Gastroesophageal sphincter (tissue), 4 donors: ENCODE measurements at regions not wholly inside any gene's neighbourhood (a gene's known extent, or its start where the extent isn't known, plus 50 kb on each side); places are given as distances from the start of the nearest gene placed in this dataset.

Source experiments
- ATAC-seq: fragments of 150-250 bp; one replicate; pipeline ENCODE4 v1.9.1; 2016; ENCODE audit warnings: mild to moderate bottlenecking, moderate library complexity
- H3K27ac ChIP-seq, 4 donors: fragments of 200-600 bp; sonication (generic) in 3 of 4; 1 replicate in 3 of 4; 2 replicates in 1 of 4; pipeline ENCODE4 v1.5.1; 2016 to 2019
- H3K27me3 ChIP-seq: fragments of 200-600 bp; sonication (generic); one replicate; pipeline ENCODE4 v1.5.1; 2019
- H3K36me3 ChIP-seq, 2 donors: fragments of 200-600 bp; sonication (generic); one replicate each; pipeline ENCODE4 v1.5.1; 2019; ENCODE audit warnings: control low read depth in 1 of 2
- H3K4me1 ChIP-seq, 3 donors: fragments of 200-600 bp; sonication (generic); 1 replicate in 2 of 3; 2 replicates in 1 of 3; pipeline ENCODE4 v1.5.1; 2016 to 2019; ENCODE audit warnings: control low read depth in 2 of 3
- H3K4me3 ChIP-seq, 2 donors: fragments of 200-600 bp; sonication (generic); one replicate each; pipeline ENCODE4 v1.5.1; 2019; ENCODE audit warnings: mild to moderate bottlenecking in 1 of 2, moderate library complexity in 1 of 2
- H3K9me3 ChIP-seq, 3 donors: fragments of 200-600 bp; sonication (generic); one replicate each; pipeline ENCODE4 v1.5.1; 2017 to 2019; ENCODE audit warnings: control low read depth in 2 of 3
- CTCF ChIP-seq, 4 experiments: fragments of 200-600 bp in 2 of 4; fragments of 450-650 bp in 2 of 4; sonication (generic) in 1 of 4; IDR thresholded peaks; one replicate each; pipeline ENCODE4 v1.5.1; 2017 to 2019; ENCODE audit warnings: antibody characterized with exemption in 4 of 4, mild to moderate bottlenecking in 2 of 4, moderate library complexity in 2 of 4
- EP300 ChIP-seq: sonication (generic); formaldehyde crosslinking; IDR thresholded peaks from one replicate; pipeline ENCODE4 v1.6.1; 2017; ENCODE audit warnings: antibody characterized with exemption, mild to moderate bottlenecking
- POLR2A ChIP-seq, 2 donors: fragments of 450-650 bp; IDR thresholded peaks; one replicate each; pipeline ENCODE4 v1.6.1; 2017; ENCODE audit warnings: antibody characterized with exemption in 2 of 2, mild to moderate bottlenecking in 2 of 2, moderate library complexity in 1 of 2
- POLR2AphosphoS5 ChIP-seq: sonication (generic); formaldehyde crosslinking; IDR thresholded peaks from one replicate; pipeline ENCODE4 v1.6.1; 2017; ENCODE audit warnings: antibody characterized with exemption
- WGBS, 2 donors: methylation state at CpG; one replicate each; pipeline ENCODE4 v1.1.5; 2018; ENCODE audit warnings: low coverage in 1 of 2; 5-methylcytosine and 5-hydroxymethylcytosine counted together

GRCh38 chr9:103872811-103873210 is 221.3 kb upstream of the SMC2 start:
- ATAC-seq = no peak
- Histone ChIP-seq H3K9me3 (no peaks in the 10 kb centered on the region), H3K4me3 (no peak overlapping the region), H3K4me1 (no peaks in the 10 kb centered on the region), H3K27ac (no peak overlapping the region), H3K27me3 (no peaks in the 10 kb centered on the region), H3K36me3 (no peaks in the 10 kb centered on the region)
- TF ChIP-seq EP300 = no peak
- TF ChIP-seq POLR2AphosphoS5 = no peak
- no peak for TF ChIP-seq POLR2A (IDR thresholded peaks at IDR 0.05)
- TF ChIP-seq CTCF (IDR thresholded peaks at IDR 0.05) = no peak
- WGBS, 2 donors = 75% methylated on average over 6 of the region's 7 CpGs; no CpG with 5 or more reads in 1 of the 2 donors

- no peak overlapping the region for H3K27ac ChIP-seq
- H3K4me1 ChIP-seq = no peaks in the 10 kb centered on the region
- no peak for ATAC-seq
These were observed 212.7 kb upstream of the SMC2 start for GRCh38 chr9:103881419-103881818.

GRCh38 chr9:103889989-103890388 is 204.1 kb upstream of the SMC2 start:
- Histone ChIP-seq H3K4me1 (no peaks in the 10 kb centered on the region), H3K9me3 (no peaks in the 10 kb centered on the region), H3K4me3 (no peak overlapping the region), H3K27ac (no peak overlapping the region), H3K36me3 (no peaks in the 10 kb centered on the region), H3K27me3 (no peaks in the 10 kb centered on the region)
- ATAC-seq = no peak
- no peak for TF ChIP-seq CTCF (IDR thresholded peaks at IDR 0.05)
- no peak for TF ChIP-seq POLR2AphosphoS5
- no peak for TF ChIP-seq POLR2A (IDR thresholded peaks at IDR 0.05)
- TF ChIP-seq EP300 = no peak

More at GRCh38 chr9:103881419-103881818, 212.7 kb upstream of the SMC2 start:
- Histone ChIP-seq H3K9me3 (no peaks in the 10 kb centered on the region), H3K4me3 (no peak overlapping the region), H3K27me3 (no peaks in the 10 kb centered on the region), H3K36me3 (no peaks in the 10 kb centered on the region)
- TF ChIP-seq POLR2AphosphoS5 = no peak
- 90 to 94% methylated on average over 2 of the region's 2 CpGs for WGBS, 2 donors

- 37 to 38% methylated on average over 2 of the region's 2 CpGs for WGBS, 2 donors
- Histone ChIP-seq H3K9me3 (no peaks in the 10 kb centered on the region), H3K27me3 (no peaks in the 10 kb centered on the region), H3K36me3 (no peaks in the 10 kb centered on the region), H3K4me3 (no peak overlapping the region), H3K4me1 (no peaks in the 10 kb centered on the region), H3K27ac (no peak overlapping the region)
- ATAC-seq = no peak
- TF ChIP-seq POLR2AphosphoS5 (no peak), CTCF (IDR thresholded peaks at IDR 0.05) (no peak), EP300 (no peak), POLR2A (IDR thresholded peaks at IDR 0.05) (no peak)
These were observed 199.9 kb upstream of the SMC2 start for GRCh38 chr9:103894184-103894583.

GRCh38 chr9:103898550-103898949 is 195.6 kb upstream of the SMC2 start:
- WGBS, 2 donors = 38 to 81% methylated on average over 1 of the region's 1 CpG
- no peak for ATAC-seq
- TF ChIP-seq CTCF (IDR thresholded peaks at IDR 0.05) (no peak), POLR2A (IDR thresholded peaks at IDR 0.05) (no peak), POLR2AphosphoS5 (no peak), EP300 (no peak)
- Histone ChIP-seq H3K36me3 (no peaks in the 10 kb centered on the region), H3K9me3 (no peaks in the 10 kb centered on the region), H3K27ac (no peak overlapping the region), H3K27me3 (no peaks in the 10 kb centered on the region), H3K4me3 (no peak overlapping the region), H3K4me1 (no peaks in the 10 kb centered on the region)
